ENCODE measurements at regions not wholly inside any gene's neighbourhood (a gene's known extent, or its start where the extent isn't known, plus 50 kb on each side); places are given as distances from the start of the nearest gene placed in this dataset.

DNA sequence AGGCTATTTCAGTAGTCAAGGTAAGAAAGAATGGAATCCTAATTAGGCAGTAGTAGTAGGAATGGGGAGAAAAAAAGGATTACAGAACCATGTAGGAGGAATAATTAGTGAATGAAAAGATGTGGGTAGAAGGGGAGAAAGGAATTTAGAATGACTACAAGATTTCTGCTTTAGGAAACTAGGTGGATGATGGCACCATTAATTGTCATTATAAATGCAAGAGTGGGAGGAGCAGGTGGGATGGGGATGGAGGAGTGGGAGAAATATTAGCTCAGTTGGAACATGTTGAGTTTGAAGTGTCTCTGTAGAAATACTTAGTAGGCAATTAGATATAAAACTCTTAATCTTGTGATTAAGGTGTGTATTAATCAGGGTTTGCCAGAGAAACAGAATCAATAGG, 50.0 kb upstream of the C21orf91 start:
- no peak for DNase-seq

Measured in fibroblast of skin of back (primary cell).